ENCODE measurements at regions not wholly inside any gene's neighbourhood (a gene's known extent, or its start where the extent isn't known, plus 50 kb on each side); places are given as distances from the start of the nearest gene placed in this dataset.

DNA sequence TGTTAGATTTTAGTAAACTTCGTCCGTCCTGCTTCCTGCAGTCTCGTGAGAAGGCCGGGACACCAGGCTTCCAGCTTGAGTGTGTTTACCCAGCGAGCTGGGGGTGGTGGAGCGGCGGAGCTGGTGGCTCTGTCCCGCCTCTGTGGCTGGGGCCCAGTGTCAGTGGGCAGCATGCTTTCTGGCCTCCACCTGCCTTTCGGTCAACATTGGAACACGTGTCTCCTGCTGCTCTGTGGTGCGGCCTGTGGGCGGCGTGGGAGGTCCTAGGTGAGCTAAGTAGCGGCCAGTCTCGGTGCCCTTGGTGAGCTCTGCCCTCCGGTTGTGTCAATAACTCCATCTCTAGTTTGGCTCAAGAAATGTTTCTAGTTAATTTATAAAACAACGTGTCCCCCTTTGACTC lies 125.9 kb downstream of the GADD45G start (continued):
- TF ChIP-seq, protein P1, sequence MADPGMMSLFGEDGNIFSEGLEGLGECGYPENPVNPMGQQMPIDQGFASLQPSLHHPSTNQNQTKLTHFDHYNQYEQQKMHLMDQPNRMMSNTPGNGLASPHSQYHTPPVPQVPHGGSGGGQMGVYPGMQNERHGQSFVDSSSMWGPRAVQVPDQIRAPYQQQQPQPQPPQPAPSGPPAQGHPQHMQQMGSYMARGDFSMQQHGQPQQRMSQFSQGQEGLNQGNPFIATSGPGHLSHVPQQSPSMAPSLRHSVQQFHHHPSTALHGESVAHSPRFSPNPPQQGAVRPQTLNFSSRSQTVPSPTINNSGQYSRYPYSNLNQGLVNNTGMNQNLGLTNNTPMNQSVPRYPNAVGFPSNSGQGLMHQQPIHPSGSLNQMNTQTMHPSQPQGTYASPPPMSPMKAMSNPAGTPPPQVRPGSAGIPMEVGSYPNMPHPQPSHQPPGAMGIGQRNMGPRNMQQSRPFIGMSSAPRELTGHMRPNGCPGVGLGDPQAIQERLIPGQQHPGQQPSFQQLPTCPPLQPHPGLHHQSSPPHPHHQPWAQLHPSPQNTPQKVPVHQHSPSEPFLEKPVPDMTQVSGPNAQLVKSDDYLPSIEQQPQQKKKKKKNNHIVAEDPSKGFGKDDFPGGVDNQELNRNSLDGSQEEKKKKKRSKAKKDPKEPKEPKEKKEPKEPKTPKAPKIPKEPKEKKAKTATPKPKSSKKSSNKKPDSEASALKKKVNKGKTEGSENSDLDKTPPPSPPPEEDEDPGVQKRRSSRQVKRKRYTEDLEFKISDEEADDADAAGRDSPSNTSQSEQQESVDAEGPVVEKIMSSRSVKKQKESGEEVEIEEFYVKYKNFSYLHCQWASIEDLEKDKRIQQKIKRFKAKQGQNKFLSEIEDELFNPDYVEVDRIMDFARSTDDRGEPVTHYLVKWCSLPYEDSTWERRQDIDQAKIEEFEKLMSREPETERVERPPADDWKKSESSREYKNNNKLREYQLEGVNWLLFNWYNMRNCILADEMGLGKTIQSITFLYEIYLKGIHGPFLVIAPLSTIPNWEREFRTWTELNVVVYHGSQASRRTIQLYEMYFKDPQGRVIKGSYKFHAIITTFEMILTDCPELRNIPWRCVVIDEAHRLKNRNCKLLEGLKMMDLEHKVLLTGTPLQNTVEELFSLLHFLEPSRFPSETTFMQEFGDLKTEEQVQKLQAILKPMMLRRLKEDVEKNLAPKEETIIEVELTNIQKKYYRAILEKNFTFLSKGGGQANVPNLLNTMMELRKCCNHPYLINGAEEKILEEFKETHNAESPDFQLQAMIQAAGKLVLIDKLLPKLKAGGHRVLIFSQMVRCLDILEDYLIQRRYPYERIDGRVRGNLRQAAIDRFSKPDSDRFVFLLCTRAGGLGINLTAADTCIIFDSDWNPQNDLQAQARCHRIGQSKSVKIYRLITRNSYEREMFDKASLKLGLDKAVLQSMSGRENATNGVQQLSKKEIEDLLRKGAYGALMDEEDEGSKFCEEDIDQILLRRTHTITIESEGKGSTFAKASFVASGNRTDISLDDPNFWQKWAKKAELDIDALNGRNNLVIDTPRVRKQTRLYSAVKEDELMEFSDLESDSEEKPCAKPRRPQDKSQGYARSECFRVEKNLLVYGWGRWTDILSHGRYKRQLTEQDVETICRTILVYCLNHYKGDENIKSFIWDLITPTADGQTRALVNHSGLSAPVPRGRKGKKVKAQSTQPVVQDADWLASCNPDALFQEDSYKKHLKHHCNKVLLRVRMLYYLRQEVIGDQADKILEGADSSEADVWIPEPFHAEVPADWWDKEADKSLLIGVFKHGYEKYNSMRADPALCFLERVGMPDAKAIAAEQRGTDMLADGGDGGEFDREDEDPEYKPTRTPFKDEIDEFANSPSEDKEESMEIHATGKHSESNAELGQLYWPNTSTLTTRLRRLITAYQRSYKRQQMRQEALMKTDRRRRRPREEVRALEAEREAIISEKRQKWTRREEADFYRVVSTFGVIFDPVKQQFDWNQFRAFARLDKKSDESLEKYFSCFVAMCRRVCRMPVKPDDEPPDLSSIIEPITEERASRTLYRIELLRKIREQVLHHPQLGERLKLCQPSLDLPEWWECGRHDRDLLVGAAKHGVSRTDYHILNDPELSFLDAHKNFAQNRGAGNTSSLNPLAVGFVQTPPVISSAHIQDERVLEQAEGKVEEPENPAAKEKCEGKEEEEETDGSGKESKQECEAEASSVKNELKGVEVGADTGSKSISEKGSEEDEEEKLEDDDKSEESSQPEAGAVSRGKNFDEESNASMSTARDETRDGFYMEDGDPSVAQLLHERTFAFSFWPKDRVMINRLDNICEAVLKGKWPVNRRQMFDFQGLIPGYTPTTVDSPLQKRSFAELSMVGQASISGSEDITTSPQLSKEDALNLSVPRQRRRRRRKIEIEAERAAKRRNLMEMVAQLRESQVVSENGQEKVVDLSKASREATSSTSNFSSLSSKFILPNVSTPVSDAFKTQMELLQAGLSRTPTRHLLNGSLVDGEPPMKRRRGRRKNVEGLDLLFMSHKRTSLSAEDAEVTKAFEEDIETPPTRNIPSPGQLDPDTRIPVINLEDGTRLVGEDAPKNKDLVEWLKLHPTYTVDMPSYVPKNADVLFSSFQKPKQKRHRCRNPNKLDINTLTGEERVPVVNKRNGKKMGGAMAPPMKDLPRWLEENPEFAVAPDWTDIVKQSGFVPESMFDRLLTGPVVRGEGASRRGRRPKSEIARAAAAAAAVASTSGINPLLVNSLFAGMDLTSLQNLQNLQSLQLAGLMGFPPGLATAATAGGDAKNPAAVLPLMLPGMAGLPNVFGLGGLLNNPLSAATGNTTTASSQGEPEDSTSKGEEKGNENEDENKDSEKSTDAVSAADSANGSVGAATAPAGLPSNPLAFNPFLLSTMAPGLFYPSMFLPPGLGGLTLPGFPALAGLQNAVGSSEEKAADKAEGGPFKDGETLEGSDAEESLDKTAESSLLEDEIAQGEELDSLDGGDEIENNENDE (IDR thresholded peaks at IDR 0.05; ENCODE audit: insufficient replicate concordance, low read length) = no peak
- TF ChIP-seq, protein P2, sequence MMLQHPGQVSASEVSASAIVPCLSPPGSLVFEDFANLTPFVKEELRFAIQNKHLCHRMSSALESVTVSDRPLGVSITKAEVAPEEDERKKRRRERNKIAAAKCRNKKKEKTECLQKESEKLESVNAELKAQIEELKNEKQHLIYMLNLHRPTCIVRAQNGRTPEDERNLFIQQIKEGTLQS (IDR thresholded peaks at IDR 0.05; ENCODE audit: insufficient read depth, low read depth, low read length) = no peak
- TF ChIP-seq YY1 (IDR thresholded peaks at IDR 0.05; ENCODE audit: low read depth, low read length) (no peak), SP4 (IDR thresholded peaks at IDR 0.05; ENCODE audit: low read length) (no peak), JUND (IDR thresholded peaks at IDR 0.05; ENCODE audit: low read length) (no peak), CBX8 (IDR thresholded peaks at IDR 0.05; ENCODE audit: borderline replicate concordance, low read depth, low read length) (no peak), CEBPB (IDR thresholded peaks at IDR 0.05; ENCODE audit: low read depth, low read length) (no peak), SP2 (IDR thresholded peaks at IDR 0.05; ENCODE audit: low read length) (no peak)
- TF ChIP-seq, protein P3, sequence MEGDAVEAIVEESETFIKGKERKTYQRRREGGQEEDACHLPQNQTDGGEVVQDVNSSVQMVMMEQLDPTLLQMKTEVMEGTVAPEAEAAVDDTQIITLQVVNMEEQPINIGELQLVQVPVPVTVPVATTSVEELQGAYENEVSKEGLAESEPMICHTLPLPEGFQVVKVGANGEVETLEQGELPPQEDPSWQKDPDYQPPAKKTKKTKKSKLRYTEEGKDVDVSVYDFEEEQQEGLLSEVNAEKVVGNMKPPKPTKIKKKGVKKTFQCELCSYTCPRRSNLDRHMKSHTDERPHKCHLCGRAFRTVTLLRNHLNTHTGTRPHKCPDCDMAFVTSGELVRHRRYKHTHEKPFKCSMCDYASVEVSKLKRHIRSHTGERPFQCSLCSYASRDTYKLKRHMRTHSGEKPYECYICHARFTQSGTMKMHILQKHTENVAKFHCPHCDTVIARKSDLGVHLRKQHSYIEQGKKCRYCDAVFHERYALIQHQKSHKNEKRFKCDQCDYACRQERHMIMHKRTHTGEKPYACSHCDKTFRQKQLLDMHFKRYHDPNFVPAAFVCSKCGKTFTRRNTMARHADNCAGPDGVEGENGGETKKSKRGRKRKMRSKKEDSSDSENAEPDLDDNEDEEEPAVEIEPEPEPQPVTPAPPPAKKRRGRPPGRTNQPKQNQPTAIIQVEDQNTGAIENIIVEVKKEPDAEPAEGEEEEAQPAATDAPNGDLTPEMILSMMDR (IDR thresholded peaks at IDR 0.05; ENCODE audit: control extremely low read depth in 1 of 3, insufficient read depth in 1 of 3, low read depth in 1 of 3, low read length in 3 of 3) = peak in 2 of 3 experiments; percentile 18 to 21; a peak in 2 of 4 replicates

Data from H1 (cell line).